ENCODE measurements at regions not wholly inside any gene's neighbourhood (a gene's known extent, or its start where the extent isn't known, plus 50 kb on each side); places are given as distances from the start of the nearest gene placed in this dataset.

DNA sequence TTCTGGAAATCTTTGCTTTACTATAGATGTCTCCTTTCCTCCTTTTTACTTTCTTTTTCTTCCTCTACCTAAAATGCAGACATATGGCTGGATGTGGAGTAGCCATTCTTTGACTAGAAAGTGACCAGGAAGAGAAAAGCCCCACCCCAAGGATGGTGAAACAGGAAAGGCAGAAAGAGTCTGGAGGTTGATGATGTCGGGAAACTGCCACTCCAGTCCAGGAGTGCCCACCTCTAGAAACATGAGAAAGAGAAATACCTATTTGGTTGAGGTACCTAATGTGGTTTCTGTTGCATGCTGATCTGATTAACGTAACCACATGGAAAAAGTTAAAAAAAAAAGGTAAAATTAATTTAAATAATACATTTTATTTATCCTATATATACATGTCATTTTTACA, 55.2 kb upstream of the SSR3 start:
- ChIA-PET POLR2A (no interaction called here), CTCF (no interaction called here)
- Histone ChIP-seq H3K9me3 (ENCODE audit: control insufficient read depth, insufficient read depth, low read length) (no peaks in the 10 kb centered on the region), H3K27me3 (ENCODE audit: control insufficient read depth, insufficient read depth, low read length) (no peaks in the 10 kb centered on the region), H3K4me3 (ENCODE audit: low read depth, low read length) (no peak overlapping the region), H3K27ac (ENCODE audit: low read depth, low read length) (no peak overlapping the region)
- DNase-seq (ENCODE audit: low read depth, low spot score), result no peak
- TF ChIP-seq, protein P1, sequence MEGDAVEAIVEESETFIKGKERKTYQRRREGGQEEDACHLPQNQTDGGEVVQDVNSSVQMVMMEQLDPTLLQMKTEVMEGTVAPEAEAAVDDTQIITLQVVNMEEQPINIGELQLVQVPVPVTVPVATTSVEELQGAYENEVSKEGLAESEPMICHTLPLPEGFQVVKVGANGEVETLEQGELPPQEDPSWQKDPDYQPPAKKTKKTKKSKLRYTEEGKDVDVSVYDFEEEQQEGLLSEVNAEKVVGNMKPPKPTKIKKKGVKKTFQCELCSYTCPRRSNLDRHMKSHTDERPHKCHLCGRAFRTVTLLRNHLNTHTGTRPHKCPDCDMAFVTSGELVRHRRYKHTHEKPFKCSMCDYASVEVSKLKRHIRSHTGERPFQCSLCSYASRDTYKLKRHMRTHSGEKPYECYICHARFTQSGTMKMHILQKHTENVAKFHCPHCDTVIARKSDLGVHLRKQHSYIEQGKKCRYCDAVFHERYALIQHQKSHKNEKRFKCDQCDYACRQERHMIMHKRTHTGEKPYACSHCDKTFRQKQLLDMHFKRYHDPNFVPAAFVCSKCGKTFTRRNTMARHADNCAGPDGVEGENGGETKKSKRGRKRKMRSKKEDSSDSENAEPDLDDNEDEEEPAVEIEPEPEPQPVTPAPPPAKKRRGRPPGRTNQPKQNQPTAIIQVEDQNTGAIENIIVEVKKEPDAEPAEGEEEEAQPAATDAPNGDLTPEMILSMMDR (IDR thresholded peaks at IDR 0.05; ENCODE audit: low read depth, low read length), result no peak

DNA sequence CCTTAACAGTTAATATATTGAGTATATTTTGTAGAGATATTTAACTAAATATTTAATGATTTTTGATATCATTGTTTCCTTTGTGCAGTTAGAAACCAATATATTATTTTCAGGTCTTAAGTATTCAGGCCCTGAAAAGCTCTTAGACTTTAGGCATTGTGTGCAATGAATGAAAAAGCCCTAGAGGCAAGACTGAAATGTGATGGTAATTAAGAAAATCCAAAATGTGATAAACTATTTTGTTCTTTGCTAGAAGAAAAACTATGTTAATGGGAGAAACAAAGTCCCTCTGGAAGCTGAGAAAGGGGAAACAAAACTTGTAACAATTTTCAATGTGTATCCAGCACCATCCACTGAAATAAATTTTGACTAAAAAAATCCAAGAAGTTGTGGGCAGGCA, 54.6 kb upstream of the SSR3 start:
- H3K27ac ChIP-seq (ENCODE audit: low read depth, low read length), result no peak overlapping the region
- CTCF ChIA-PET, result no interaction called here
- H3K27me3 ChIP-seq (ENCODE audit: control insufficient read depth, insufficient read depth, low read length), result no peaks in the 10 kb centered on the region
- POLR2A ChIA-PET, result no interaction called here
- TF ChIP-seq, protein P1 (IDR thresholded peaks at IDR 0.05; ENCODE audit: low read depth, low read length), result no peak
- no peak overlapping the region for H3K4me3 ChIP-seq (ENCODE audit: low read depth, low read length)
- DNase-seq (ENCODE audit: low read depth, low spot score), result no peak
- H3K9me3 ChIP-seq (ENCODE audit: control insufficient read depth, insufficient read depth, low read length), result no peaks in the 10 kb centered on the region

DNA sequence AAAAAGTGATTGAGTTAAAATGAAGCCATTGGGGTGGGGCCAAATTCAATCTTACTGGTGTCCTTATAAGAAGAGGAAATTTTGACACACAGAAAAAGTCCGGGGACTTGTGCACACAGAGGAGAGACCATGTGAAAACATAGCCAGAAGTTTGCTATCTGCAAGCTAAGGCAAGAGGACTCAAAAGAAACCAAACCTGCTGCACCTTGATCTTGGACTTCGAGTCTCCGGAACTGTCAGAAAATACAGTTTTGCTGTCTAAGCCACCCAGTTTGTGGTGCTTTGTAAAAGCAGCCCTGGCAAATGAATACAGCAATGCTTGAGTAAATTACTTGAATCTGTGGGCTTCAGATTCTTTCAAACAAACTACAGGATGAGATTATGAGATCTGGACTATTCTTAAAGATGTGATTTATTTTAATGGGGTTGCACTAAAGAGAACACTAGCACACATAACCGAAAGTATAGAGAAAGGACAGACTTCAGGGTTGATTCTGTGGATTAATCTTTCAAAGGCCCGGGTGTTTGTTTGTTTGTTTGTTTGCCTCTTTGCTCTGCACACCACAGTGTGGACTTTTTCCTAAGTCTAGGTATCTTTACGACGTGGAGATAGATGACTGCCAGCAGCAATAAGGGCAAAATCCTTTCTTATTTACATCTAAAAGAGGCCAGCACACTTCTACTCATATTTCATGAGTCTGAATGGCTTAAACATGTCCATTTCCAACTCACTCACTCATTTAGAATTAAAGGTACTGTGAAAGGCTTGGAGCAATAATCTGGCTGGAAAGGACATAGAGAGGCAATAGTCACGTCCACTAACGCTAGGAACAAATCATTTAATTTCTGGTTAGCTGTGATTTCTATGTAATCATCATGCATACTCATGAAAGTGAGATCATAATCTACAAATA, 53.9 kb upstream of the SSR3 start:
- CTCF ChIA-PET, result no interaction called here
- no peaks in the 10 kb centered on the region for H3K27me3 ChIP-seq (ENCODE audit: control insufficient read depth, insufficient read depth, low read length)

DNA sequence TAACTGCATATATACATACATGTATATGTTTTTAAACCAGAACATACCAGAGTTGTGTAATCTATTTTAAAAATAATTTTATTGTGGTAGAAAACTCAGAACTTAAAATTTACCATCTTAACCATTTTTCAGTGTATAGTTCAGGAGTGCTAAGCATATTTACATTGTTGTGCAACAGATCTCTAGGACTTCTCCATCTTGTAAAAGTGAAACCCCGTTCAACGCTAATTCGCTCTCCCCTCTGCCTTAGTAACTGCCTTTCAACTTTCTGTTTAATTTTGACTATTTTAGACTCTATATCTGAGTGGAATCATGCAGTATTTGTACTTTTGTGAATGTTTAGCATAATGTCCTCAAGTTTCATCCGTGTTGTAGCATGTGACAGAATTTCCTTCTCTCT, 51.8 kb upstream of the SSR3 start:
- H3K27me3 ChIP-seq (ENCODE audit: control insufficient read depth, insufficient read depth, low read length), result no peaks in the 10 kb centered on the region
- TF ChIP-seq, protein P1 (IDR thresholded peaks at IDR 0.05; ENCODE audit: low read depth, low read length), result no peak
- no peak for DNase-seq (ENCODE audit: low read depth, low spot score)
- no peak overlapping the region for H3K27ac ChIP-seq (ENCODE audit: low read depth, low read length)
- CTCF ChIA-PET, result no interaction called here
- no peak overlapping the region for H3K4me3 ChIP-seq (ENCODE audit: low read depth, low read length)
- H3K9me3 ChIP-seq (ENCODE audit: control insufficient read depth, insufficient read depth, low read length), result no peaks in the 10 kb centered on the region
- POLR2A ChIA-PET, result interaction anchor here (0.8 to 1.5 kb wide), 2 partner anchors 9 to 51 kb away, joined by 3 to 9 read pairs; partner anchors contain the start of gene SSR3

More for the DNA sequence above, 53.9 kb upstream of the SSR3 start:
- no peaks in the 10 kb centered on the region for H3K9me3 ChIP-seq (ENCODE audit: control insufficient read depth, insufficient read depth, low read length)
- POLR2A ChIA-PET, result no interaction called here
- no peak overlapping the region for H3K4me3 ChIP-seq (ENCODE audit: low read depth, low read length)
- TF ChIP-seq, protein P1 (IDR thresholded peaks at IDR 0.05; ENCODE audit: low read depth, low read length), result no peak
- no peak for DNase-seq (ENCODE audit: low read depth, low spot score)
- H3K27ac ChIP-seq (ENCODE audit: low read depth, low read length), result no peak overlapping the region

Measured in AG04450 (cell line).